Smooth muscle cell (in vitro differentiated cells): ENCODE measurements at regions not wholly inside any gene's neighbourhood (a gene's known extent, or its start where the extent isn't known, plus 50 kb on each side); places are given as distances from the start of the nearest gene placed in this dataset.
"Not testable (repeated sequence)": the region's sequence is repeated elsewhere in the genome, so short reads cannot be mapped to it uniquely, and the experiment has no call there.

Source experiments
- DNase-seq: peaks from one replicate; lab custom pipeline; 2025; ENCODE audit not compliant: unreplicated experiment; lab: John Stamatoyannopoulos, UW
- H2AFZ ChIP-seq: fragments of 200-600 bp; sonication (generic); 2 replicates; pipeline ENCODE4 v1.6.0; 2016; ENCODE audit warnings: antibody characterized with exemption, low read depth, mild to moderate bottlenecking
- H3F3A ChIP-seq: fragments of 200-600 bp; sonication (generic); 2 replicates; pipeline ENCODE4 v1.6.0; 2017; ENCODE audit warnings: antibody characterized with exemption, low read depth
- H3K27ac ChIP-seq: fragments of 200-600 bp; sonication (generic); 2 replicates; pipeline ENCODE4 v1.5.1; 2016; ENCODE audit warnings: low read depth, mild to moderate bottlenecking
- H3K27me3 ChIP-seq: fragments of 200-600 bp; sonication (generic); 2 replicates; pipeline ENCODE4 v1.6.1; 2016; ENCODE audit warnings: low read depth, mild to moderate bottlenecking
- H3K36me3 ChIP-seq: fragments of 200-600 bp; sonication (generic); 2 replicates; pipeline ENCODE4 v1.5.1; 2016; ENCODE audit warnings: low read depth
- H3K4me1 ChIP-seq: fragments of 200-600 bp; sonication (generic); 2 replicates; pipeline ENCODE4 v1.5.1; 2016; ENCODE audit warnings: low read depth
- H3K4me2 ChIP-seq: fragments of 200-600 bp; sonication (generic); 2 replicates; pipeline ENCODE4 v1.6.0; 2016; ENCODE audit warnings: mild to moderate bottlenecking
- H3K4me3 ChIP-seq: fragments of 200-600 bp; sonication (generic); 2 replicates; pipeline ENCODE4 v1.5.1; 2016; ENCODE audit warnings: mild to moderate bottlenecking
- H3K79me2 ChIP-seq: fragments of 200-600 bp; sonication (generic); 2 replicates; pipeline ENCODE4 v1.6.0; 2016; ENCODE audit warnings: low read depth, mild to moderate bottlenecking
- H3K9ac ChIP-seq: fragments of 200-600 bp; sonication (generic); 2 replicates; pipeline ENCODE4 v1.6.0; 2016; ENCODE audit warnings: low read depth
- H3K9me3 ChIP-seq: fragments of 200-600 bp; sonication (generic); replicated peaks from 2 replicates; pipeline ENCODE4 v1.5.1; 2016; ENCODE audit warnings: low read depth
- H4K20me1 ChIP-seq: fragments of 200-600 bp; sonication (generic); 2 replicates; pipeline ENCODE4 v1.6.0; 2016; ENCODE audit warnings: low read depth
- CTCF ChIP-seq: fragments of 200-600 bp; sonication (generic); IDR thresholded peaks from 2 replicates; pipeline ENCODE4 v1.5.1; 2017; ENCODE audit warnings: borderline replicate concordance, mild to moderate bottlenecking, antibody characterized with exemption; ENCODE audit not compliant: insufficient read depth, poor library complexity, severe bottlenecking
- WGBS: methylation state at CpG from one replicate; pipeline ENCODE4 v1.1.7; 2016; ENCODE audit warnings: low lambda C conversion rate; 5-methylcytosine and 5-hydroxymethylcytosine counted together

DNA sequence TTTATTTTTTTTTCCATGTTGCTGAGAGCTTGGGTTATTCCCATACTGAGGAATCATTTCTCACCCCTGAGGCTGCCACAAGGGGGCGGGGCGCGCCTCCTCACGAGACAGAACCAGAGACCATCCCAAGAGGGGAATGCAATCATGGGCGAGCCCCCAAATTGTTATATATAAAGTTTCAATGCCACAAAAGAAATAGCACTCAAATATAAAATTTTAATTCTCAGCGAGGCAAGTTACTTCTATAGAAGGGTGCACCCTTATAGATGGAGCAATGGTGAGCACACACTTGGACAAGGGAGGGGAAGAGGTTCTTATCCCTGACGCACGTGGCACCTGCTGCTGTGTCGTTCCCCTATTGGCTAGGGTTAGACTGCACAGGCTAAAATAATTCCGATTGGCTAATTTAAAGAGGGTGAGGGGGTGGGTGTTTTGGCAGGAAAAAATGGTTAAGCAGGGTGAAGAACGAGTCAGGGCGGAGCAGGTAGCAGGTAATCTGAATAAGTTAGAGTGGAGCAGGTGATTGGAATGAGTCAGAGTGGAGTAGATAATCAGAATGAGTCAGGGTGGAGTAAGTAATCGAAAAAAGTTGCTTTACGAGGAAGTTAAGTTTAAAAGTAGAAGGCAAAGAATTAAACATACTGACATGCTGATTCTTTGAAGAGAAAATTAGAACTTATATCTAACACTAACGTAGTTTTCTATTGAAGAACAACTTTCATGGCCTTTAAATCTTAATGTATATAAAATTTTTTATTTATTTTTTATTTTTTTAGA, 177.5 kb downstream of the MTCL1 start:
- Histone ChIP-seq H3K27me3 (no peaks in the 10 kb centered on the region), H3K27ac (no peak overlapping the region), H3K9ac (no peak overlapping the region), H3K9me3 (no peaks in the 10 kb centered on the region), H3K4me2 (no peak overlapping the region), H3F3A (no peaks in the 10 kb centered on the region), H3K4me3 (no peak overlapping the region), H3K4me1 (no peaks in the 10 kb centered on the region), H2AFZ (no peak overlapping the region), H3K79me2 (no peaks in the 10 kb centered on the region), H3K36me3 (no peaks in the 10 kb centered on the region), H4K20me1 (no peaks in the 10 kb centered on the region)
- peak; percentile 12 for TF ChIP-seq CTCF
- DNase-seq: no peak
- 87% methylated on average over 15 of the region's 15 CpGs for WGBS

GRCh38 chr18:8883409-8883668, 178.0 kb downstream of the MTCL1 start:
- H3K27ac ChIP-seq: no peak overlapping the region
- H3K79me2 ChIP-seq: no peaks in the 10 kb centered on the region
- no peaks in the 10 kb centered on the region for H3K27me3 ChIP-seq
- H3F3A ChIP-seq: no peaks in the 10 kb centered on the region
- H4K20me1 ChIP-seq: no peaks in the 10 kb centered on the region
- no peak overlapping the region for H3K4me2 ChIP-seq
- H3K4me1 ChIP-seq: no peaks in the 10 kb centered on the region
- H3K9ac ChIP-seq: no peak overlapping the region
- 100% methylated on average over 1 of the region's 1 CpG for WGBS
- H3K36me3 ChIP-seq: no peaks in the 10 kb centered on the region
- no peak overlapping the region for H3K4me3 ChIP-seq
- H3K9me3 ChIP-seq: no peaks in the 10 kb centered on the region
- no peak for DNase-seq
- no peak overlapping the region for H2AFZ ChIP-seq
- no peak for TF ChIP-seq CTCF

DNA sequence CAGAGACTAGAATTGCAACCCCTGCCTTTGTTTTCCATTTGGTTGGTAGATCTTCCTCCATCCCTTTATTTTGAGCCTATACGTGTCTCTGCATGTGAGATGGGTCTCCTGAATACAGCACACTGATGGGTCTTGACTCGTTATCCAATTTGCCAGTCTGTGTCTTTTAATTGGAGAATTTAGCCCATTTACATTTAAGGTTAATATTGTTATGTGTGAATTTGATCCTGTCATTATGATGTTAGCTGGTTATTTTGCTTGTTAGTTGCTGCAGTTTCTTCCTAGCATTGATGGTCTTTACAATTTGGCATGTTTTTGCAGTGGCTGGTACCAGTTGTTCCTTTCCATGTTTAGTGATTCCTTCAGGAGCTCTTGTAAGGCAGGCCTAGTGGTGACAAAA, 182.5 kb downstream of the MTCL1 start:
- not testable (repeated sequence) for H3K4me2 ChIP-seq, H3K9ac ChIP-seq, H3K27me3 ChIP-seq, H3K4me3 ChIP-seq, H3K79me2 ChIP-seq, H3F3A ChIP-seq, DNase-seq, H3K4me1 ChIP-seq, H3K9me3 ChIP-seq, H3K36me3 ChIP-seq, H2AFZ ChIP-seq, H3K27ac ChIP-seq, H4K20me1 ChIP-seq
- WGBS: 97% methylated on average over 2 of the region's 2 CpGs

DNA sequence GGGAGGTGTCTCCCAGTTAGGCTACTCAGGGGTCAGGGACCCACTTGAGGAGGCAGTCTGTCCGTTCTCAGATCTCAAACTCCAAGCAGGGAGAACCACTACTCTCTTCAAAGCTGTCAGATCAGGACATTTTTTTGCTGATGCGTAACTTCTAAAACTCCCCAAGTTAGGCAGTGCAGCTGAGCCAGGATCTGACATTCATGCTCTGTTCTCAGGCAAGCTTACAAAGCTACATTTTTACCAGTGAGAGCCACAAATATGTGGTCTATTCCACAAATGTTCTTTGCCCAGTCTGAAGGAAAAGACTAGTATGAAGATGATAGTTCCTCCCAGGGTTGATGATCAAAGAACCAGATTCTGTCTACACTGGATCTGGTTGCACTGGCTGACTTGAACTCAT, 184.1 kb downstream of the MTCL1 start:
- 61% methylated on average over 2 of the region's 2 CpGs for WGBS
- Histone ChIP-seq H3K27ac (peak overlapping the region; percentile 60), H3F3A (no peaks in the 10 kb centered on the region), H3K9me3 (no peaks in the 10 kb centered on the region), H3K27me3 (no peaks in the 10 kb centered on the region), H3K4me1 (peaks cover 5% of the 10 kb centered on the region), H3K4me2 (peak overlapping the region; percentile 4), H3K9ac (no peak overlapping the region), H3K79me2 (no peaks in the 10 kb centered on the region), H3K36me3 (no peaks in the 10 kb centered on the region), H3K4me3 (no peak overlapping the region), H4K20me1 (no peaks in the 10 kb centered on the region), H2AFZ (no peak overlapping the region)
- TF ChIP-seq CTCF: no peak
- DNase-seq: no peak

DNA sequence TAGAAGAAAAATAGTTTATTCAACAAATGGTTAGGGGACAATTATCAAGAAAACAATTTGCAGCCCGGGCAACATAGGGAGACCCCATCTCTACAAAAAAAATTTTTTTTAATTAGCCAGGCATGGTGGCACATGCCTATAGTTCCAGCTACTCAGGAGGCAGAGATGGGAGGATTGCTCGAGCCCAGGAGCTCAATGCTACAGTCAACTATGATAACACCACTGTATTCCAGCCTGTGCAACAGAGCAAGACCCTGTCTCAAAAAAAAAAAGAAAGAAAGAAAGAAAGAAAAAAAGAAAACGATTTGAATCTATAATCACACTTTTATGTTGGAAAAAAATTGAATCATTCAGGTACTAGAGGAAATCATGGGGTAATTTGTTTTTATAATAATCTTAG, 185.1 kb downstream of the MTCL1 start:
- H3K36me3 ChIP-seq, DNase-seq, H2AFZ ChIP-seq, H3K9me3 ChIP-seq, H3K4me3 ChIP-seq, H3K9ac ChIP-seq, H3K27me3 ChIP-seq, H3K4me1 ChIP-seq, H4K20me1 ChIP-seq, H3F3A ChIP-seq, H3K79me2 ChIP-seq: not testable (repeated sequence)
- Histone ChIP-seq H3K4me2 (peak overlapping the region; percentile 26), H3K27ac (peak overlapping the region; percentile 60)
- WGBS: 39% methylated on average over 3 of the region's 3 CpGs
